ENCODE measurements at regions not wholly inside any gene's neighbourhood (a gene's known extent, or its start where the extent isn't known, plus 50 kb on each side); places are given as distances from the start of the nearest gene placed in this dataset.

DNA sequence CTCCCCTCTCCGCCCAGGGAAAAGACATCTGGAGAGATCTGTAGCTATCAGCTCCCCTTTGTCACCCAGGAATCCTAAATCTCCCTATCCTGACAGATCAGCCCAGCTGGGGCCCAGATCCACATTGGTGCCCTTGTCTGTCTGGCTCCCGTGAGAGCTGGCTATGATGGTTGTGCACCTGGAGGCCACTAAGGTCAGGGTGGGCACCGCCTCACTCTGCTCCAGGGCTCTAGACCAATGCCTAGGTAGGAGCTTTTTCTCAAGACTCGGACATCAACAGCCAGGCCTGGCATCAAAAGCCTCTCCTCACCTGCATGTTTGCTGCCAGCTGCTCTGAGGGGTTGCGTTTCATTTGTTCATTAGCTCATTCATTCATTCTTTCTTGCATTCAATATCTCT, 142.7 kb downstream of the SMAD6 start:
- TF ChIP-seq, protein P1, sequence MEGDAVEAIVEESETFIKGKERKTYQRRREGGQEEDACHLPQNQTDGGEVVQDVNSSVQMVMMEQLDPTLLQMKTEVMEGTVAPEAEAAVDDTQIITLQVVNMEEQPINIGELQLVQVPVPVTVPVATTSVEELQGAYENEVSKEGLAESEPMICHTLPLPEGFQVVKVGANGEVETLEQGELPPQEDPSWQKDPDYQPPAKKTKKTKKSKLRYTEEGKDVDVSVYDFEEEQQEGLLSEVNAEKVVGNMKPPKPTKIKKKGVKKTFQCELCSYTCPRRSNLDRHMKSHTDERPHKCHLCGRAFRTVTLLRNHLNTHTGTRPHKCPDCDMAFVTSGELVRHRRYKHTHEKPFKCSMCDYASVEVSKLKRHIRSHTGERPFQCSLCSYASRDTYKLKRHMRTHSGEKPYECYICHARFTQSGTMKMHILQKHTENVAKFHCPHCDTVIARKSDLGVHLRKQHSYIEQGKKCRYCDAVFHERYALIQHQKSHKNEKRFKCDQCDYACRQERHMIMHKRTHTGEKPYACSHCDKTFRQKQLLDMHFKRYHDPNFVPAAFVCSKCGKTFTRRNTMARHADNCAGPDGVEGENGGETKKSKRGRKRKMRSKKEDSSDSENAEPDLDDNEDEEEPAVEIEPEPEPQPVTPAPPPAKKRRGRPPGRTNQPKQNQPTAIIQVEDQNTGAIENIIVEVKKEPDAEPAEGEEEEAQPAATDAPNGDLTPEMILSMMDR (conservative IDR thresholded peaks at IDR 0.05): no peak
- no peak for TF ChIP-seq ZFX (IDR thresholded peaks at IDR 0.05)
